ENCODE measurements at regions not wholly inside any gene's neighbourhood (a gene's known extent, or its start where the extent isn't known, plus 50 kb on each side); places are given as distances from the start of the nearest gene placed in this dataset.

DNA sequence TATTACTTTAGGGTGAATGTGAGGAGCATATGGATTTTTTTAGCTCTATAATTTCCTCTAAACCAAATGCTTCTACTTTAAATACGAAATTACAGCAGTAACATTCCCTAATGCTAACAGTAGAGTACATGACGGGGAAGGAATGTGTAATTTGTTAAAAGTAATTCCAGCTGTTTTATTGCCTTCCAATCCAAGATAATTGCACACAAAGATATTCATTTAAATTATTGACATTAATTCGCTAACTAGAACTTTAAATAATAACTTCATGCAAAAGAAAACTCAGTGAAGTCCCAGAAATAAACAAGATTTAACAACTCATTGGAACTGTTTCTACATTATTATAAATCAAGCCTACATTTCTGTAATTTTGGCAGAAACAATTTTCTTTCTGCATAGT, 261.4 kb upstream of the CFAP20DC start:
- TF ChIP-seq EP300 (IDR thresholded peaks at IDR 0.05) = no peak
- TF ChIP-seq, protein P1, sequence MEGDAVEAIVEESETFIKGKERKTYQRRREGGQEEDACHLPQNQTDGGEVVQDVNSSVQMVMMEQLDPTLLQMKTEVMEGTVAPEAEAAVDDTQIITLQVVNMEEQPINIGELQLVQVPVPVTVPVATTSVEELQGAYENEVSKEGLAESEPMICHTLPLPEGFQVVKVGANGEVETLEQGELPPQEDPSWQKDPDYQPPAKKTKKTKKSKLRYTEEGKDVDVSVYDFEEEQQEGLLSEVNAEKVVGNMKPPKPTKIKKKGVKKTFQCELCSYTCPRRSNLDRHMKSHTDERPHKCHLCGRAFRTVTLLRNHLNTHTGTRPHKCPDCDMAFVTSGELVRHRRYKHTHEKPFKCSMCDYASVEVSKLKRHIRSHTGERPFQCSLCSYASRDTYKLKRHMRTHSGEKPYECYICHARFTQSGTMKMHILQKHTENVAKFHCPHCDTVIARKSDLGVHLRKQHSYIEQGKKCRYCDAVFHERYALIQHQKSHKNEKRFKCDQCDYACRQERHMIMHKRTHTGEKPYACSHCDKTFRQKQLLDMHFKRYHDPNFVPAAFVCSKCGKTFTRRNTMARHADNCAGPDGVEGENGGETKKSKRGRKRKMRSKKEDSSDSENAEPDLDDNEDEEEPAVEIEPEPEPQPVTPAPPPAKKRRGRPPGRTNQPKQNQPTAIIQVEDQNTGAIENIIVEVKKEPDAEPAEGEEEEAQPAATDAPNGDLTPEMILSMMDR (IDR thresholded peaks at IDR 0.05) = no peak
